ENCODE measurements at regions not wholly inside any gene's neighbourhood (a gene's known extent, or its start where the extent isn't known, plus 50 kb on each side); places are given as distances from the start of the nearest gene placed in this dataset.

DNA sequence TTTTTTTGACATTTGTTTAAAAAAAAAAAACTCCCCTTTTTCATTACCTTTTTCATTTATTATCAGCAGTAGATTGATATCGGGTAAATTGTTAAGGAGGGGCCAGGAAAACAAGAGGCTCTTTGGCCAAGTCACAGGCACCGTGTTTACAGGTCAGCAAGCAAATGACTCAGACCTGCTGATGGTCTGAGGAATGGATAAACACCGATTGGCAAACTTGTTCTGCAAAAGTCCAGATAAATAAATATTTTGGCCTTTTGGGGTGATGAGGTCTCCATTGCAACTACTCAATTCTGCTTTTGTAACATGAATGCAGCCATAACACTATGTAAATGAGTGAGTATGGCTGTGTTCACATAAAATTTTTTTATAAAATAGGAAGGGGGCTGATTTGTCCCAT lies 94.0 kb downstream of the RPS29 start:
- TF ChIP-seq, protein P1, sequence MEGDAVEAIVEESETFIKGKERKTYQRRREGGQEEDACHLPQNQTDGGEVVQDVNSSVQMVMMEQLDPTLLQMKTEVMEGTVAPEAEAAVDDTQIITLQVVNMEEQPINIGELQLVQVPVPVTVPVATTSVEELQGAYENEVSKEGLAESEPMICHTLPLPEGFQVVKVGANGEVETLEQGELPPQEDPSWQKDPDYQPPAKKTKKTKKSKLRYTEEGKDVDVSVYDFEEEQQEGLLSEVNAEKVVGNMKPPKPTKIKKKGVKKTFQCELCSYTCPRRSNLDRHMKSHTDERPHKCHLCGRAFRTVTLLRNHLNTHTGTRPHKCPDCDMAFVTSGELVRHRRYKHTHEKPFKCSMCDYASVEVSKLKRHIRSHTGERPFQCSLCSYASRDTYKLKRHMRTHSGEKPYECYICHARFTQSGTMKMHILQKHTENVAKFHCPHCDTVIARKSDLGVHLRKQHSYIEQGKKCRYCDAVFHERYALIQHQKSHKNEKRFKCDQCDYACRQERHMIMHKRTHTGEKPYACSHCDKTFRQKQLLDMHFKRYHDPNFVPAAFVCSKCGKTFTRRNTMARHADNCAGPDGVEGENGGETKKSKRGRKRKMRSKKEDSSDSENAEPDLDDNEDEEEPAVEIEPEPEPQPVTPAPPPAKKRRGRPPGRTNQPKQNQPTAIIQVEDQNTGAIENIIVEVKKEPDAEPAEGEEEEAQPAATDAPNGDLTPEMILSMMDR (IDR thresholded peaks at IDR 0.05 in 2 of 3, conservative IDR thresholded peaks at IDR 0.05 in 1 of 3; ENCODE audit: borderline replicate concordance in 1 of 3, insufficient read depth in 1 of 3, low read depth in 2 of 3, low read length in 2 of 3): no peak
- no peak for TF ChIP-seq SRF (IDR thresholded peaks at IDR 0.05; ENCODE audit: low read depth)
